GM21381 (cell line): ENCODE measurements at regions not wholly inside any gene's neighbourhood (a gene's known extent, or its start where the extent isn't known, plus 50 kb on each side); places are given as distances from the start of the nearest gene placed in this dataset.

Source experiments
- ATAC-seq: cut with Tn5 transposase; IDR thresholded peaks from one replicate; pipeline ENCODE4 v1.9.1; 2021; ENCODE audit warnings: mild to moderate bottlenecking, moderate library complexity; ENCODE audit not compliant: unreplicated experiment

DNA sequence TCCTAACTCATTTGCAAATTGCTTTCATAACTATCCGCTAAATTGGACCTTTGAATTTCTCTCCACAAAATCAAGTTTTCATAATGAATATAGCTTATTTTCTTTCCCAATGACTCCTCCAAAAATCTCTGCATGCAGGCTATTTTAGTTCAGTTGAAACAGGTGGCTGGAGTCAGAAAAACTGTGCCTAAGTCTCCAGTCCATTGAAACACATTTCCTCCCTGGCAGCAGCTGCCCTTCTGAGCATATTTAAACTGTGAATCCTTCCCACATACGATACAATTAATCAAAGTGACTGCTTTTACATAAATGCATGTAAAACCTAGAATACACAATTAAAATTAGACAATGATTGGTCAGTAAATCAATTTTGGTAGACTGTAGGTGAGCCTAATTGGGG lies 344.6 kb upstream of the MARCKS start:
- no peak for ATAC-seq

DNA sequence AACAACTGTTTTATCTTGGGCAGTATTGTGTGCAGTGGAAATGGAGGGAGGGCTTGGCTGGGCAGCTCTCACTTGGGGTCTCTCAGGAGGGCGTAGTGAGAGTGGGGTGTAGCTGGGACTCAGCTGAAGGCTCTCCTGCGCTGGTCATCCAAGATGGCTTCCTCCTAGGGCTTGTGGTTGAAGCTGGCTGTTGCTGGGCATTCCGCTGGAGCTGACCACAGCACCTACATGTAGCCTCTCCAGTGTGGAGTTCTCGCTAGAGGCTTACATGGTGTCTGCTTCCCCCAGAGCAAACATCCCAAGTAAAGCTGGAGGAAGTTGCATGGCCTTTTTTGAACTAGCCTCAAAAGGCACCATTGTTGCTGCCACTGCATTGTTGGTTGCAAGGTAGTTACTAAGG lies 344.1 kb upstream of the MARCKS start:
- no peak for ATAC-seq

DNA sequence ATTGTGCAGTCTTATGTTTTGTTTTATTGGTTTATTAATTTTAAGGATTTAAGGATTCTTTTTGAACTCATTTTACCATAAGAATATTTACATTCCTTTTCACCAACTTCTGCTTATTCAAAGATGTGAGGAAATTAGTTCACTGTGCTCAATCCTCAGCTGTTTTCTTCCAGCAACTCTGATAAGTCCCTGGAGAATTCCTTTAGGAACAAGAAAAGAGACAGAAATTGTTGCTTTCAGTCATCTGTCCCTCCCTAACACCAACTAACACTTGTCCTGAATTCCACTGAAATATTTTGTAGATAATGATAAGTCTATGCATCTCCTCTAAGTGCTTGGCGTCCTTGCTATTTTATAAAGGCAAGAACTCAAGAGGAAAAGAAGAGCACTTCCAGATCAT lies 334.8 kb upstream of the MARCKS start:
- no peak for ATAC-seq

DNA sequence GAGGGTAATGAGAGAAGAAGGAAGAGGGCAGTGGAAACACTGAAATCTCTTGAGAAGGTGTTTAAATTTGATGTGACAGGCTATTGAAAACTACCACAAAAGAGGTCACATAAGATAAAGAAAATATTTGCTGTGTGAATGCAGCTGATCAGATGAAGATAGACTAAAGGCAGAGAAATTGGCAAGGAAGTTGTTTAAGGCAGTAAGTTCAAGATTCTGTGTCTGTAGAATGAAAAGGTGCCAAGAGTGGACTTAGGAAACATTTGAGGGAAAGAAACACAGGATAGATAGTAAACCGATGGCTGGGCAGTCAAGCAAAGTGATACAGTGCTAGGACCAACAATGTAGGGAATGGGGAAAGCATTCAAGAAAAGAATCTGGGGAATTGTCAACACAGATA lies 332.3 kb upstream of the MARCKS start:
- no peak for ATAC-seq

DNA sequence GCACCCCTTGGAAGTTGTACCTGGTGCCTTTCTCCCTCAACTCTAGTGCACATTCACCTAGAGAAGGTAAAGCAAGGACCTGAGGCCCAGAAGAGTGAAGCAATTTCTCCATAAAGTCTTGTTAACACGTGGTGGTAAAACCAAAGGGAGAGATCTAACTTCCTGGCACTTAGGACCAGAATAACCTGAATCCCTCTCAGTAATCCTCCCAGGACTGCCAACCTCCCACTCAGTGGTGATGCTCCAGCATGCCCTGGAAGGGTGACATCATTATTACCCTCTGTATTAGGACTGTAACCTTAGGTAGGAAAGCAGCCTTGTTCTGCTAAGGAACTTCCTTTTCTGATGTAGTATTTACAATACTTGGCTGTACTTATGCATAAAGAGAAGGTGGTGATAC lies 330.6 kb upstream of the MARCKS start:
- no peak for ATAC-seq

DNA sequence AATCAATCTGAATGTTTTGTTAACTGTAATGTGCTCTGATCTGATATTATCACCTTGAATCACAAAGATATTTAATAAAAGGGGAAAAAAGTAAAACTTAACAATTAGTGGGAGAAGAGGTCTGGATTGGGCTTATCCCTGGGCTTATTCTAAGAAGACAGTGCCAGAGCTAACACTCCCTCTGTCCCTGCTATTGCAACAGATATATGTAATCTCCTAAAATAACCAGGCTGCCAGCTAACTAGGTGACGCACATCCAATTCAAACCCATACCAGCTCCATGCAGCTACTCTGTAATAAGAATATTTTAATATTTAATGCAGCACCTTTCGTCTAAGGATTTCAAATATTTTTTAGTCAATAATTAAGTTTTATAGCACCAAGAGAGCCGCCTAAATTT lies 330.1 kb upstream of the MARCKS start:
- no peak for ATAC-seq

DNA sequence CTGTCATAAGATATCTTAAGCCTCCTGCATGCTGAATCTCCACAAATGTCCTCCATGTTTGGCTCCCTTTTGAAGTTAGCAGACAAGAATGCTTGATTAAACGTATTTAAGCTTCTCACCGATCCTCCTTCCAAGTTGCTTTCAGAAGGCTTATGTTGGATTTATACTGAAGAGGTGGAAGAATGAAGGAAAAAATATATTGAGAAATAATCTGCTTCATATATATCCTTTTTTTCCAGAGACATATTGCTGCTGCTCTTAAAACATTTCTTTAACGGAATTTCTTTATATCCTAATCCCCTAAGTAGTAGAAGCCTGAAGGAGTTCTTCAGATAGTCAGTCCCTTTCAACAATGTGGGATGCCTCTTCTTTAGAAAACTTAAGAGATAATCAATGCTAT lies 329.0 kb upstream of the MARCKS start:
- ATAC-seq, result no peak

DNA sequence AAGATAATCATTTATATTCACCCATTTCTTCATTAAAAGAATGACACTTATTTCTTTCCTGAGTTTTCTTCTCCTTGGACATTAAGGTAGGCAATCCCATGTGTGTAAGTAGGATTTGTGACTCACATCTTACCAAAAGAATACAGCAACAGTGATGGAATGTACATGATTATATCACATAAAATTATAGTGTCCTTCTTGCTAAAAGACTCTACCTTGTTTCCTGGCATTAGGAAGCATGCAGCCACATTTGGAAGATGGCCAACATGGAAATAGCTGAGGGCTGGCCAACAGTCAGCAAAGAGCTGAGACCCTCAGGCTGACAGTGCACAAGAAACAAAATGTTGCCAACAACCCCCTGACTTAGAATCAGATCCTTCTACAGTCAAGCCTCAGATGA lies 327.9 kb upstream of the MARCKS start:
- ATAC-seq, result no peak

DNA sequence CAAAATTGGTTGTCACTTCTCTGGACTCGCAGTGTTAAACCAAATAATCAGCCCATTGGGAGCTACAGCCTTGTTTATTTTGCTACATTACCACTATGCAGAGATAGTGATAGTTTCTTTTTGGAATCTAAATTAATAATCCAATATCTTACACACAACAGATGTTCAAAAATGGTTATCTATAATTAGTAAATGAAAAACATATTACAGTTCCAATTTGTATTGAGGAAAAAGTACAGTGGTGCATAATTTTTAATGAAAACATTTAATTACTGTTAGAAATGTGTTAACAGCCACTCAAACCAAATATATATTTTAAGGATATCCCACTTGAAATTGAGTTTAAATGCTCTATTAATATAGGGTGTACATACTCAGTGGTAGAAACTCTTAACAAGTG lies 327.3 kb upstream of the MARCKS start:
- ATAC-seq, result no peak

DNA sequence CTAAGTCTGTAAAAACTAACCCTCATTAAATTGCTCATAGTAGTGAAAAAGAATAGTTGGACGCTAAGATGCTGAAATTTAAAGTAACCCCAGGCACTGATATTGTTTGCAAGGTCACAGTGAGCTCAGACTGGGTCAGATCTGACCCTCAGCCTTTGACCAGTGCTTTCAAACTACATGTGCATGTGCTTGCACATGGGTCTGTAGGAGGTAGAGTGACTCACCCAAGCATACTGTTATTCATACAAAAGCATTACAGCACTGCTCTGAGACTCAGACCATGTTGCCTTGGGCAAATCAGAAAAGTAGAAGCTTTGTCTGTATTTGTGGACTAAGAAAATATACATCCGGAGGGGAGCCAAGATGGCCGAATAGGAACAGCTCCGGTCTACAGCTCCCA lies 326.4 kb upstream of the MARCKS start:
- ATAC-seq, result no peak

DNA sequence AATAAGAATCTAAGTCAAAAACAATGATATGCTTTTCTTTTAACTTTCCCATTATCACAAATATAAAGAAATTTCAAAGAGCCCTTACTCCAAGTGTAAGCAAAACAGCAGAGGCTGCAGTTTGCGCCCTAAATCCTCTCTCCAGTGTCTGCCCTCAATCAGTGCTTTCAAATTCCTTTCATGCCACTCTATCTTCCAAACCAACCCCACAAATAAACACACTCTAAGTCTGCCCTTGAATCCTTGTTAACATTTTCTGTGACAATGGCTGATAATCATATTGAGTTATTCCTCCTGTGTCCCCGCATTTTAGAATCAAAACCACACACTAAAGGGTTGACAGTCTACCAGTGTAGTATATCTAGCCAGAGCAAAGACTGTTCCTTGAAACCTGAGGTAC lies 317.9 kb upstream of the MARCKS start:
- no peak for ATAC-seq

DNA sequence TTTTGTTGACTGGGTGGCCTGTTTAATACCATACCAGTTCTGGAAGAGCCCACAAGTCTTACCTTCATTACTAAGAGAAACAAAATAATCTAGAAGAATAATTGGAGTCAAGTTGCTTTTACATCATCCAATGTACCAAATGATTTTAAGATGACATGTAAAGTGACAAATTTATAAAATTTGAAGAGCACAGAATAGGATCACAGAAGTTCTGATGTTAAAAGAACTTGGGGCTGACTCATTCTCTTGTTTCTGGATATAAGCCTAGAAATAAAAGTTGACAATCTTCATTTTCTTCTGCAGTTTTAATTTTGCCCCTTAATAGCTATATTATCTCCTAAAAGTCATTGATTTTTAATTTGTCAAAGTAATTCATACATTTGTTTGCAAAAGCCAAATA lies 317.5 kb upstream of the MARCKS start:
- no peak for ATAC-seq

DNA sequence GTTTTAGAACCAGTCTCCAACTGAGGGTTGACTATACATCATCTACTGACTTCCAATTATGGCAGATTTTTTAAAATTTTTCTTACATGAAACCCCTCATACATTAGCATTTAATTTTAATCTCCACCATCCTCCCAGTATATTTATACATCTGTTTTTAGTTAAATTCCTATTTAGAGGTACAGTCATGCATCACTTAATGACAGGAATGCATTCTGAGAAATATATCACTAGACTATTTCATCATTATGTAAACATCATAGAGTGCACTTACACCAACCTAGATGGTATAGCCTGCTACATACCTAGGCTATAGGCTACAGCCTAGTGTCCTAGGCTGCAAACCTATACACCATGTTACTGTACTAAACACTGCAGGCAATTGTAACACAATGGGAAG lies 316.7 kb upstream of the MARCKS start:
- no peak for ATAC-seq

DNA sequence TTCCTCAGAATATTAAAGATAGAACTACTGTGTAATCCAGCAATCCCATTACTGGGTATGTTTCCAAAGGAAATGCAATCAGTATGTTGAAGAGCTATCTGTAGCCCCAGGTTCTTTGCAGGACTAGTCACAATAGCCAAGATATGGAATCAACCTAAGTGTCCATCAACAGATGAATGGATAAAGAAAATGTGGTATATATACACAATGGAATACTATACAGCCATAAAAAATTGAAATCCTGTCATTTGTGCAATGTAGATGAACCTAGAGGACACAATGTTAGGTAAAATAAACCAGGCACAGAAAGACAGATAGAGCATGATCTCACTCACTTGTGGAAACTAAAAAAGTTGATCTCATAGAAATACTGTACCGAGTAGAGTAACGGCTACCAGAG lies 306.0 kb upstream of the MARCKS start:
- ATAC-seq, result no peak

DNA sequence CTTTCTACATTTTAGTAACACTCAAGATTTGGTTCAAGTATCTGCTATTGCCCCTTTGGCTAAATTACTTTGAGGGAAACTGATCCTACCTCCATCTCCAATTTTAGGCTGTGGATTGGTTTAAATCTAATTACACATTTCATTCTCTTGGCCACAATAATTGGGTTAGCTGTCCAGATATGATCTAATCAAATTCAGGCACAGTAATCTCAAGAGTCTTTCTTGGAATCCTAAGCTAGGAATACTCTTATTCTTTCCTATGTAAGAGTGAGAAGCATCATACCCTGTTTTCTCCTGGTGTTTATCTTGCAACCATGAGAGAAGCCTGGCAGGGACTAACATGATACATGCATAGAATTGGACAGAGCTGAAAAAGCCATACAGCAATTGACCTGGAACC lies 300.4 kb upstream of the MARCKS start:
- no peak for ATAC-seq

DNA sequence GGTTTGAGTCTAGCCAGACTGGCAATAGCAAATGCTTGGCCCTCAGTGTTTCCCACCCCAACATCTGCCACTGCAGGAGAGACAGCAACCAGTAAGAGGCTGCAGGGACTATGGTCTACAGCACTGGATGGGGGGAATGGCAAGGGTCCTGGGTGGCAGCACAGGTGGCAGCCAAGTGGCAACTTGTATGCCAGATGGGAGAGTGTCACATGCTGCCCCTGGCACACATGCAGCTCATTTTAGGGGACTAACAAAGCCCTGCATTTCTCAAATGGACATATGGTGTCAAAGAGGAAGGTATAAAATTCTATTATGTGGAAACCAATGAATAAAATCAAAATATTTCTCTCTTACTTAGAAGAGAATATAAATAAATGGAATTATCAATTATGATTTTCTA lies 298.7 kb upstream of the MARCKS start:
- ATAC-seq, result no peak

DNA sequence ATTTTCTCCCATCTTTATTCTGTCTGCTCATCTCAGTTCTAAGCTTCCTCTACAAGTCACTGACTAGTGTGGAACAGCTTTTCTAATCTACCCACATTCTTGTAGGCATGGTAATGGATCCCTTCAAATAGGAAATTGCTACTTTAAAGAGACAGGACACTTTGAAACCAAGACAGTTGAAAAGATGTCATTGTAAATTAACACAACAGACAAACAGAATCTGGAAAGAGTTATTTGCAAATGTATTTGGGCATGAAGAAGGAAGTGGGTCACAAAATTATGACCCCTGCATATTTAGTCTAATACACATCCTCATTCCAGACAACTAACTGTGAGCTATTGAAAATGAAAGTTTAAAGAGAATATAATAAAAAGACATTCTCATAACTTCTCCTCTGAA lies 298.2 kb upstream of the MARCKS start:
- no peak for ATAC-seq

DNA sequence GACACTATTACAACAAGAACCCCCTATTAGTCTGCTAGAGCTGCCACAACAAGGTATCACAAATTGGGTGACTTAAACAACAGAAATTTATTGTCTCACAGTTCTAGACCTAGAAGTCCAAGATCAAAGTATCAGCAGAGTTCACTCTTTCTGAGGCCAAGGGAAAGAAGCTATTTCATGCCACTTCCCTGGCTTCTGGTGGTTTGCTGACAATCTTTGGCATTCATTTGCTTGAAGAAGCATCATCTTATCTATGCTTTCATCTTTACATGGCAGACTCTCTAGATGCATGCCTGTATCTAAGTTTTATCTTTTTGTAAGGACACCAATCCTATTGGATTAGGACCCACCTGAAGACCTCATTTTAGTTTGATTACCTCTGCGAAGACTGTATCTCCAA lies 296.8 kb upstream of the MARCKS start:
- ATAC-seq, result no peak

DNA sequence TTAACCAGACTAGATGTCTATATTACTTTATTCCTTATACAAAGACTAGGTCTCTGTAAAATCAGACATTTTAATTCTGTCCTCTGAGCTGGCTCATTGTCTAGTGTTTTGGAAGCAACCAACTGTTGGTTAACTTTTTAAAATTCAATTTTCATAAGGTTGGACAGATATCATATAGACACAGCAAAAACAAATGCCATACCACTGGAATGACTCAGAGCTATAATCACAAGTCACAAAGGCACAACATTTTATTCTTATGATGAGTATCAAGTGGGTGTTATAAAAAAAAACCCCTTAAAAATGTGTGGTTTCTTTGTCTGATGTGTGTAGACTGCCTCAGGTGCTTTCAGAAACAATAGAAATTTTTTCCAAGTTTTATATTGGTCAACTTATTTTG lies 296.2 kb upstream of the MARCKS start:
- ATAC-seq, result no peak

DNA sequence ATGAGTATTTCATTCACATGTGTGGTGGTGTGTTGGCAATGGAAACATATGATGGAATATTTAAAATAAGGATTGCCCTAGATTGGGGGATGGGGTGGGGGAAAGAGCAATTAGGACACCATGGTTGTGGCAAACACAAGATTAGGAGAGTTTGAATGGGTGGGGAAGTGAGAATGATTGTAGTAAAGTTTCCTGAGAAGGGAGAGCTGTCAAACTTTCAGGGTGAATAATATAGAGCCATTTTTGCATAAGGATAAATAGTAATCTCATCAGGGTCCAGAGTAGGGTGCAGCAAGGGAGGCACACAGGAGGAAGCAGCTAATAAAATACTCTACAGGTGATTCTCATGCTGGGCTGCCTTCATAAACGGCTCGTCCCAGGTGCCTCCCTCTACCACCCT lies 294.9 kb upstream of the MARCKS start:
- no peak for ATAC-seq

DNA sequence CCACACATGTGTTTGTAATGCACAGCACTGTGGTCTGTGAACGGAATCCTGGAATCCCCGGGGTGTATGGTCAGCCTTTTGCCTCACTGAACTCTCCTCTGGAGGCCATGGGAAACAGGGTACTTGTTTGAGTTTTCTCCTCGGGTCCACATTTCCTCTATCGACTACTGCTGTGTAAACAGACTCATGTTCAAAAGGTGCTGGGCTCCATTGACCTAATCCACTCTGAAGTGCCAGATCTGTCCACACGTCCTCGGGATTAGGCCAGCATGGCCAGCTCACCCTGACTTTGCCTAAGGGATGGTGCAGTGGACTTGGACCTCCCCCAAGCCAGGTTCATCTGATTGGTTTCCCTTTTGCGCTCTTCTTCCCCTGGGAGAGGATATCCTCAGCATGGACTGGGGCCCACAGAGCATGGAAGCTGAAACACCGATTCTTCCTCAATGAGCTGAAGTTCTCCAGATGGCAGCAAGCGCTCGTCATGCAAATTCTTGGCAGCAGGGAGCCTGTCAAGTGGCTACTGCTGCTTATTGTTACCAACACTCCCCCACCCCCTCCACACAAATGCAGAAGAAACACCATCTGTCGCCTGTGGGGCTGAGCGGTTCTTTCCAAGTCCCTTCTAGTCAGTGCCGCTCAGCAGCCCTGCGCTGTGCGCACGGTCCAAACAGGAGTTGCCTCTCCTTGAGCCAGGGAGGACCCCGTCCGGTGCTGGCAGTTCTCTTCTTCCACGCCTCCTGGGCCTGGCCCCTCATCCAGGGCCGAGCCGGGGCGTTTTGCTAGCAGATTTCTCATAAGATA lies 292.6 kb upstream of the MARCKS start:
- ATAC-seq, result peak; percentile 55

DNA sequence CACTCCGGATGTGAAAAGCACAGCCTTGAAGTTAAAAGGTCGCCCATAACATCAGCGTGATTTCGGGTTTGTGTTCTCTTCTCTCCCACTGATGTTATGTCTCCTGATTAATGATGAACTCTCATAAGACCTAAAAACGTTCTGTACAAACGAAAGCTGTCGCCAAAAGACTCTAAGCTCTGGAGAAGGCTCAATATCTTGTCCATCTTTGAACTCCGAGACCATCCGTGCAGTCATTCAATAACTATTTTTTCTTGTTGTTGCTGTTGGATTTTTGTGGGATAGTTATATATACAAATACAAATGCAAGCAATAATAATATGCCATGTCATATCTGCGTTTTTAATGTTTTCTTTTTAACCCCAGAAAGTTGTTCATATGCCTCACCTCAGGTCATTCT lies 291.8 kb upstream of the MARCKS start:
- no peak for ATAC-seq

DNA sequence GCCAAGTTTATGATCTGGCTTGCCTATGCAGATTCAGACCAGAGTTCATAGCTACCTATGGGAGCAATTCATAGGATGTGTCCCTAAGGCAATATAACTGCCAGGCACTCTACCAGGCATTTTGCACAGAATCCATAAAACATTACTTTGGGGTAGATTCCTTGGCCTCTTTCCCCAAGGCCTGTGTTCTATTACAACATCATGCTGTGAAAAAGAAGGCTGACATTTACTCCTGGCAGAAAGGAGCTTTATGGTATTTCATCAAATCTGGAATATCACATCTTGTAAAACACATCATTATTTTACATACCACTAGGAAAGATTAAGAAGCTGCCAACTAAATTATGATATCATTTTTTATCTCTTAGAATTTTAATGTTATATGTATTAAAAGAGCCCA lies 287.0 kb upstream of the MARCKS start:
- ATAC-seq, result no peak
